ENCODE measurements at regions not wholly inside any gene's neighbourhood (a gene's known extent, or its start where the extent isn't known, plus 50 kb on each side); places are given as distances from the start of the nearest gene placed in this dataset.
"Not testable (repeated sequence)": the region's sequence is repeated elsewhere in the genome, so short reads cannot be mapped to it uniquely, and the experiment has no call there.

DNA sequence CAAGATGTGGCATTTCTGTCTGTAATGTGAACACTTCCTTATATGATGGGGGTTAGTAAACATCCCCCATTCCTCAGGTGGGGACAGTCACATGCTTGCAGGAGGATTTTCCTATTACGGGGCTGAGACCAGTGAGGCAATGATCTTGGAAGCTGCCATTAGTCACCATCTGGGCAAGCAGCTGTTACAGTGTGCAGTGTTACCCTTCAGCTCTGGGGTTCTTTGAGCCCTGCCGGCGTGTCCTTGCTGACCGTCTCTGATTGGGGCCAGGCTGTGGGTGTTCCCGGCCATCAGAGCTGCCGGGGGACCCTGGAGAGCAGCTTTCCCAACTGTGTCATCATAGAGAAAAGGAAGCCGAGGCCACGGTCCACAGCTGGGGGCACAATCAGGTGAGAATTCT is 126.8 kb upstream of the FAM20C start:
- DNase-seq (ENCODE audit: low read depth), result no peak
- no peak overlapping the region for H3K4me3 ChIP-seq (ENCODE audit: control insufficient read depth, low read depth, low read length)
- TF ChIP-seq, protein P1, sequence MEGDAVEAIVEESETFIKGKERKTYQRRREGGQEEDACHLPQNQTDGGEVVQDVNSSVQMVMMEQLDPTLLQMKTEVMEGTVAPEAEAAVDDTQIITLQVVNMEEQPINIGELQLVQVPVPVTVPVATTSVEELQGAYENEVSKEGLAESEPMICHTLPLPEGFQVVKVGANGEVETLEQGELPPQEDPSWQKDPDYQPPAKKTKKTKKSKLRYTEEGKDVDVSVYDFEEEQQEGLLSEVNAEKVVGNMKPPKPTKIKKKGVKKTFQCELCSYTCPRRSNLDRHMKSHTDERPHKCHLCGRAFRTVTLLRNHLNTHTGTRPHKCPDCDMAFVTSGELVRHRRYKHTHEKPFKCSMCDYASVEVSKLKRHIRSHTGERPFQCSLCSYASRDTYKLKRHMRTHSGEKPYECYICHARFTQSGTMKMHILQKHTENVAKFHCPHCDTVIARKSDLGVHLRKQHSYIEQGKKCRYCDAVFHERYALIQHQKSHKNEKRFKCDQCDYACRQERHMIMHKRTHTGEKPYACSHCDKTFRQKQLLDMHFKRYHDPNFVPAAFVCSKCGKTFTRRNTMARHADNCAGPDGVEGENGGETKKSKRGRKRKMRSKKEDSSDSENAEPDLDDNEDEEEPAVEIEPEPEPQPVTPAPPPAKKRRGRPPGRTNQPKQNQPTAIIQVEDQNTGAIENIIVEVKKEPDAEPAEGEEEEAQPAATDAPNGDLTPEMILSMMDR (IDR thresholded peaks at IDR 0.05; ENCODE audit: control insufficient read depth, insufficient read depth, low read depth, low read length, missing control alignments), result no peak

DNA sequence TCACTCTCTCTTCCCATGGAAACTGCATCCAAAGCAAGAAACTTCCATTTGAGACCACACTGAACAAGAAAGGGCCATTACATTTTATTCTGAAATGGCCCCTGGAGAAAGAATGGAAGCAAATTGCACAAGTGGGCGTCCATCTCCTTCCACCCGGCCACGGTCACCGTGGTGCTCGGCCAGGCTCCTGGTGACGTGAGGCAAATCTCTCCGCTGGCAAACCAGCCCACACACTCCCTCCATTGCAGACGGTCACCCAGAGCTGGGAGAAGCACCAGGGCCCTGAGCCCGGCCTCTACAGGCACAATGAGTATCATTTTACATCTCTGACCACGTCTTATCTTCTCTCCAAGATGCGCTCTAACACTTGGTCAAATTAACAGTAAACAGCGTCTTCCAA is 126.1 kb upstream of the FAM20C start:
- H3K4me3 ChIP-seq (ENCODE audit: control insufficient read depth, low read depth, low read length), result no peak overlapping the region
- no peak for DNase-seq (ENCODE audit: low read depth)
- TF ChIP-seq, protein P1 (IDR thresholded peaks at IDR 0.05; ENCODE audit: control insufficient read depth, insufficient read depth, low read depth, low read length, missing control alignments), result no peak

DNA sequence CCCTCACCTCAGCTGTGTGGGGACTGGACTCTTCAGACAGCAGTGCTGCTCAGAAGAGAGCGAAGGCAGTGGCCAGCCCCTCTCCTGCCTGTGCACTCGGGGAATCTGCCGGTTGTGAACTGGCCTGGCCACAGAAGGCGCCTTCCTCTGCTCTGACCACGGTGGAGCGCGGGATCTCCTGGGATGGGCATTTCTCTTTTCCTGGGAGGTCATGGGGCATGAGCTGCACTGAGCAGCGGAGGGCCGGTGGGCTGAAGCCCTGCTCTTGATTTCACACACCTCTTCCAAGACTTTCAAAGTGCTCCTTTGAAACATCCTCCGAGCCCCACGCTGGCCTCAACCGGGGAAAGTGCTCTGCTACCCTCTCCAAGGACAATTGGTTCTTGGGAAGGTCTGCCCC is 125.6 kb upstream of the FAM20C start:
- TF ChIP-seq, protein P1 (IDR thresholded peaks at IDR 0.05; ENCODE audit: control insufficient read depth, insufficient read depth, low read depth, low read length, missing control alignments), result no peak
- no peak for DNase-seq (ENCODE audit: low read depth)

DNA sequence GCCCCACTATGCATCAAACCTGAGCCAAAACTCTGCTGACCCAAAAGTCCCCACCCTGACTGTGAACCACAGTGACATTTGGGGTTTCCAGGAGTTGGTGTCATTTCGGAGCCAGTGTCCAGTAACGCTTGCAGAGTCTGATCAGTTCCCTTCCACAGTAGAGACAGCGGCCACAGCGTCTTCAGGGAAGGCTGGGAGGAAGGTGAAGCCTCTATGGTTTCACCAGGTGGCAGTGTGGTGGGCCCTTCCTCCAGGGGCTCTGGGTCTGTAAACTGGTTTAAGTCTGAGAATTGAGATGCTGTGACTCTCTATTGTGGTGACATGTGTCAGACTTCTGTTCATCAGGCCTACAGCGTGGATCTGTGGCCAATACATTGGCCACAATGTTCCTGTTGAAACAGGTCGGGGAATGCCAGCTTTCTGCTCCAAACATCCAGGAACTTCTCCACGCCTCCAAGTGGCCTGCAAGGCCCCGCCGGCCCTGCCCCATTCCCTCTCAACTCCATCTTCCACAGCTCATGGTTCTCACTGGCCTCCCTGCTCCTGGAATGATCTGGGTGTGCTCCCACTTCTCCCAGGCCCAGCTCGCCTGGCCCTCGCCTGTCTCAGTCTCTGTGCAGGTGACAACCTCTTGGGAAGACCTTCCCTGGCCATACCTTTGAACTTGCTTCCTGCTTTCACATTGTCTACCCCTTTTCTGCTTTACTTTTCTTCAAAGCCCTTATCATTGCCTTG is 124.5 kb upstream of the FAM20C start:
- no peak for DNase-seq (ENCODE audit: low read depth)
- TF ChIP-seq, protein P1 (IDR thresholded peaks at IDR 0.05; ENCODE audit: control insufficient read depth, insufficient read depth, low read depth, low read length, missing control alignments), result no peak
- H3K4me3 ChIP-seq (ENCODE audit: control insufficient read depth, low read depth, low read length), result no peak overlapping the region

More for the DNA sequence above, 125.6 kb upstream of the FAM20C start:
- H3K4me3 ChIP-seq (ENCODE audit: control insufficient read depth, low read depth, low read length), result no peak overlapping the region

DNA sequence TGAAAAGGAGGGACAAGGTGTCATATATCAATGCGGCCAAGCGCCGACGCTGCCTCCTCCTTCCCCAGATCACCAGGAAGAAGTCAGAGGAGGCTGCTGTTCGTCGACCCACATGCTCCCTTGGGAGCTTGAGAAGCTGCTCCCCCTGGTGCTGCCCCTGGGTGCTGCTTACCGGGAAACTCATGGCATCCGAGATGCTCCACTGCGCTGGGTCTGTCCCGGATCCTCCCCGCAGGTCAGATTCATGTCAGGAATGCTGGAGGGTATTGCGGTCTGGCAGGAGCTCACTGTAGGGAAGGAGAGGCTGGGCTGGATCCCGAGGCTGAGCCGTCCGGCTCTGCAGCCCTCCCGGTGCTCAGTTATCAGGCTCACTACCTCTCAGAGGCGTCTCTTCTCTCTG is 123.7 kb upstream of the FAM20C start:
- peak; percentile 55 for DNase-seq (ENCODE audit: low read depth)
- H3K4me3 ChIP-seq (ENCODE audit: control insufficient read depth, low read depth, low read length), result no peak overlapping the region
- TF ChIP-seq, protein P1 (IDR thresholded peaks at IDR 0.05; ENCODE audit: control insufficient read depth, insufficient read depth, low read depth, low read length, missing control alignments), result peak; percentile 65

DNA sequence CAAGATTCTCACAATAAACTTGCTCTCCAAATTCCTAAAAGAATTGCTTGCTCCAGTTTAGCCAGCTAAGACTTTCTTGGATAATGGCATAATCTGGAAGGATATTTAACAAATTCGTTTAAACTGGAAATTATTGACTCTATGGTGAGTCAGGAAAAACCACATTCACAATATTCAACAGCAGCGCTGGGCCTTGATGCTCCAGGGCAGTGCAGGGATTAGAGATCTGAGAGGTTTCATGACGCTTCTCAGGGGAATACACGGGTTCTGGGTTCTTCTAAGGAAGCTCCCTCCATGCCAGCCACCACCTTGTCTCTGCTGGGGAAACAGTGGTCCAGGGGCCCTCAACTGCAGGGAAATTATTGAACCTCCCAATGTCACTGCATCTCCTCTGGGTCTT is 123.3 kb upstream of the FAM20C start:
- not testable (repeated sequence) for DNase-seq (ENCODE audit: low read depth); H3K4me3 ChIP-seq (ENCODE audit: control insufficient read depth, low read depth, low read length)

GRCh38 chr7:69499-70123 is 122.8 kb upstream of the FAM20C start:
- H3K4me3 ChIP-seq (ENCODE audit: control insufficient read depth, low read depth, low read length); DNase-seq (ENCODE audit: low read depth): not testable (repeated sequence)

- H3K4me3 ChIP-seq (ENCODE audit: control insufficient read depth, low read depth, low read length), result not testable (repeated sequence)
Measured at GRCh38 chr7:70207-70606, 122.2 kb upstream of the FAM20C start.

DNA sequence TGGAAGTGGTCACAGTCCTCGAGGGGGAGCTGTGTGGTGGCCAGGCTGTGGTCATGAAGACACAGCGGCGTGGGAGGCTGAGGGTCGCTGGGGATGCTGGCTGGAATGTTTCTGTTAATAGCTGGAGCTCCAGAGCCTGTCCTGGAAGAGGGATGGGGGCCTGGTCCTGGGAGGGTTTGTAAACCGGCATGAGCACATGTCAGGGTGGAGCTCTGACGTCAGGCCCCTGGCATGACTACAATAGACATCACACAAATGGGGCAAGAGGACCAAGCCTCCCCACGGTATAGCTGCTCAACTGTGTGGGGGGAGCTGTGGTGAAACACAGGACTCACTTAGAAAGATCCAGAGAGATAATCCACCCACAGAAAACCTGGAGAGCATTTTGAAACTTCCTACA is 121.4 kb upstream of the FAM20C start:
- not testable (repeated sequence) for DNase-seq (ENCODE audit: low read depth); H3K4me3 ChIP-seq (ENCODE audit: control insufficient read depth, low read depth, low read length)

More at GRCh38 chr7:70207-70606, 122.2 kb upstream of the FAM20C start:
- not testable (repeated sequence) for DNase-seq (ENCODE audit: low read depth)

DNA sequence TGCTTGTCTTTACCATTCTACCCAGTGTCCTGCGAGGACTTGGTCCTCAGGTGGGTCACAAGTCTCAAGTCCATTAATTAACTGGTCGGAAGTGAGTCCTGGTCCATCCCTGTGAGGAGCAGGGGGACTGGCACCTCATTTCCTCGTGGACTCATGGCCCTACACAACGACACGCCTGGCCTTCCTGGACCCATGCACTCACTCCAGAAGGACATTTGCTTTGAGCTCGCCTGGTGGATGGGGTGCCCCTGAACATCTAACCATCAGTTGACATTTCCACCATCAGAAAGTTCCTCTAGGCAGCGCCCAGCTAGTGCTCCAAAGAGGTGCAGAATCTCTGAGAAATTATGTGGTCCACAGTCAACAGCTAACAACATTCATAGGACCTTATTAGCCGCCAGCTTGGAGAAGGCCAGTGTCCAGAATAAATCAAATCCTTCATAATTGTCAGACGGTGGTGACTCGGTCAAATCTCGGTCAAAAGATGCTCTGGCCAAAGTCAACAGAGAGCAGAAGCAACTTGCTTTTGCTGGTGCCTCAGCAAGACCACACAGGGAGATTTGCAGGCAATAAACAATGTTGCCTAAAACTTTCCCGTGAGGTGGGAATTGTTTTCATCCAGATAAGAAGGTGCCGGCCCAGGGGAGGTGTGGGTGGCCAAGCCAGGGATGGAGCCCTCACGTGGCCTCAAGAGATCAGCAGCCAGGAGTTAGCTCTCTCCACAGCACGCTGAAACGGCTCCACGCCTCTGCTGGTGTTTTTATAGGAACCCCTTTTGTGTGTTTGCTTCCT is 119.9 kb upstream of the FAM20C start:
- not testable (repeated sequence) for DNase-seq (ENCODE audit: low read depth)

GRCh38 chr7:73058-73331 is 119.4 kb upstream of the FAM20C start:
- not testable (repeated sequence) for H3K4me3 ChIP-seq (ENCODE audit: control insufficient read depth, low read depth, low read length); DNase-seq (ENCODE audit: low read depth)

More for the DNA sequence above, 119.9 kb upstream of the FAM20C start:
- not testable (repeated sequence) for H3K4me3 ChIP-seq (ENCODE audit: control insufficient read depth, low read depth, low read length)

Data from AG09309 (cell line).